ENCODE measurements at regions not wholly inside any gene's neighbourhood (a gene's known extent, or its start where the extent isn't known, plus 50 kb on each side); places are given as distances from the start of the nearest gene placed in this dataset.

DNA sequence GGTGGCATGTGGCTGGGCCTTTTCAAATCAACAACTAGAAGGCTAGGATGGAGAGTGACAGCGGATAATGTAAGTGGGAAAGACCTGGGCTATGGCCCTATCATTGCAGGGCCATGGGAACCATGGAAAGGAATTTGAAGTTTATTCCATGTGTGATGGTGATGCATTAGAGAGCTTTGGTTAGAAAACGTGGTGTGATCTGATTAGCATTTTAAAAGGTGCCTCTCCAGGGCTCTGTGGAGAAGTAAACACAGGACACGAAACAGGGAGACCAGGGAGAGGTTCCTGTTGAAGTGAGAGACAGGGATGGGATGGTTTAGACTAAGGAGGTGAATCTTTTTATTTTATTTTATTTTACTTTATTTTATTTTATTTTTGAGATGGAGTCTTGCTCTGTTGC lies 749.5 kb downstream of the GATA3 start:
- TF ChIP-seq NFIC (IDR thresholded peaks at IDR 0.05) (no peak), TAF1 (IDR thresholded peaks at IDR 0.05; ENCODE audit: low read depth) (no peak), TEAD4 (IDR thresholded peaks at IDR 0.05) (no peak), YY1 (IDR thresholded peaks at IDR 0.05; ENCODE audit: low read depth) (no peak), USF1 (IDR thresholded peaks at IDR 0.05) (no peak), EP300 (IDR thresholded peaks at IDR 0.05; ENCODE audit: borderline replicate concordance) (no peak), RAD21 (IDR thresholded peaks at IDR 0.05; ENCODE audit: low read depth) (no peak), FOXM1 (IDR thresholded peaks at IDR 0.05; ENCODE audit: borderline replicate concordance, low read depth) (no peak)
- TF ChIP-seq, protein P1, sequence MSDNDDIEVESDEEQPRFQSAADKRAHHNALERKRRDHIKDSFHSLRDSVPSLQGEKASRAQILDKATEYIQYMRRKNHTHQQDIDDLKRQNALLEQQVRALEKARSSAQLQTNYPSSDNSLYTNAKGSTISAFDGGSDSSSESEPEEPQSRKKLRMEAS (IDR thresholded peaks at IDR 0.05): no peak
